ENCODE measurements at regions not wholly inside any gene's neighbourhood (a gene's known extent, or its start where the extent isn't known, plus 50 kb on each side); places are given as distances from the start of the nearest gene placed in this dataset.

- Histone ChIP-seq H3K4me3 (ENCODE audit: low read depth, low read length) (no peak overlapping the region), H3K27ac (no peak overlapping the region), H3K36me3 (replicated peaks) (no peaks in the 10 kb centered on the region), H3K27me3 (replicated peaks) (no peaks in the 10 kb centered on the region)
- TF ChIP-seq, protein P1, sequence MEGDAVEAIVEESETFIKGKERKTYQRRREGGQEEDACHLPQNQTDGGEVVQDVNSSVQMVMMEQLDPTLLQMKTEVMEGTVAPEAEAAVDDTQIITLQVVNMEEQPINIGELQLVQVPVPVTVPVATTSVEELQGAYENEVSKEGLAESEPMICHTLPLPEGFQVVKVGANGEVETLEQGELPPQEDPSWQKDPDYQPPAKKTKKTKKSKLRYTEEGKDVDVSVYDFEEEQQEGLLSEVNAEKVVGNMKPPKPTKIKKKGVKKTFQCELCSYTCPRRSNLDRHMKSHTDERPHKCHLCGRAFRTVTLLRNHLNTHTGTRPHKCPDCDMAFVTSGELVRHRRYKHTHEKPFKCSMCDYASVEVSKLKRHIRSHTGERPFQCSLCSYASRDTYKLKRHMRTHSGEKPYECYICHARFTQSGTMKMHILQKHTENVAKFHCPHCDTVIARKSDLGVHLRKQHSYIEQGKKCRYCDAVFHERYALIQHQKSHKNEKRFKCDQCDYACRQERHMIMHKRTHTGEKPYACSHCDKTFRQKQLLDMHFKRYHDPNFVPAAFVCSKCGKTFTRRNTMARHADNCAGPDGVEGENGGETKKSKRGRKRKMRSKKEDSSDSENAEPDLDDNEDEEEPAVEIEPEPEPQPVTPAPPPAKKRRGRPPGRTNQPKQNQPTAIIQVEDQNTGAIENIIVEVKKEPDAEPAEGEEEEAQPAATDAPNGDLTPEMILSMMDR (IDR thresholded peaks at IDR 0.05; ENCODE audit: low read depth, low read length, missing control alignments), result no peak
- in situ Hi-C loops (cut with HindIII; ENCODE audit: low pct_ligation_motif_present, low sequenced_read_pairs), result no loop called here
- DNase-seq, result no peak
These were observed 1123.5 kb upstream of the AUTS2 start for GRCh38 chr7:68474661-68475216.

DNA sequence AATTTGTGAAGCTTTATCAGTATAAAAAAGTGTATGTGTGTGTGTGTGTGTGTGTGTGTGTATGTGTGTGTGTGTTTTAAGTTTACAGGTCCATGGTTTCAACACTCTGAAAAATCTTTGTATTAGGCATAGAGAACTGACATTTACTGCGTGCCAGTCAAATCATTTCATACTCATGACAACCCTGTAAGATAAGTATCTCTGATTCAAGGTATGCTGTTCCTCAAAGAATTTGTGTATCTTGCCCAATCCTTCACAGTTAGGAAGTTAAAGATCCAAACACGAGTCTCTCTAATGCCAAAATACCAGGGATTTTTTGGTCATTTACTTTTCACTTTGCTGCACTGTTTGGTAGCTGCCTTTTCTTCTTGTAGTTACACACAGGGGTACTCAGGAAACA is 1121.3 kb upstream of the AUTS2 start:
- no peaks in the 10 kb centered on the region for H3K27me3 ChIP-seq (replicated peaks)
- TF ChIP-seq, protein P1 (IDR thresholded peaks at IDR 0.05; ENCODE audit: low read depth, low read length, missing control alignments), result no peak
- in situ Hi-C loops (cut with HindIII; ENCODE audit: low pct_ligation_motif_present, low sequenced_read_pairs), result no loop called here
- DNase-seq, result no peak
- no peak overlapping the region for H3K27ac ChIP-seq
- H3K36me3 ChIP-seq (replicated peaks), result no peaks in the 10 kb centered on the region
- H3K4me3 ChIP-seq (ENCODE audit: low read depth, low read length), result no peak overlapping the region

- H3K27me3 ChIP-seq (replicated peaks), result no peaks in the 10 kb centered on the region
- in situ Hi-C loops (cut with HindIII; ENCODE audit: low pct_ligation_motif_present, low sequenced_read_pairs), result no loop called here
- no peak for DNase-seq
- TF ChIP-seq, protein P1 (IDR thresholded peaks at IDR 0.05; ENCODE audit: low read depth, low read length, missing control alignments), result no peak
- H3K4me3 ChIP-seq (ENCODE audit: low read depth, low read length), result no peak overlapping the region
- H3K36me3 ChIP-seq (replicated peaks), result no peaks in the 10 kb centered on the region
- no peak overlapping the region for H3K27ac ChIP-seq
These were observed 1119.9 kb upstream of the AUTS2 start for GRCh38 chr7:68478326-68478725.

- in situ Hi-C loops (cut with HindIII; ENCODE audit: low pct_ligation_motif_present, low sequenced_read_pairs), result no loop called here
- H3K27me3 ChIP-seq (replicated peaks), result no peaks in the 10 kb centered on the region
- TF ChIP-seq, protein P1 (IDR thresholded peaks at IDR 0.05; ENCODE audit: low read depth, low read length, missing control alignments), result no peak
- no peak overlapping the region for H3K4me3 ChIP-seq (ENCODE audit: low read depth, low read length)
- no peak overlapping the region for H3K27ac ChIP-seq
- H3K36me3 ChIP-seq (replicated peaks), result no peaks in the 10 kb centered on the region
- DNase-seq, result no peak
These were observed 1115.5 kb upstream of the AUTS2 start for GRCh38 chr7:68482800-68483199.

- H3K4me3 ChIP-seq (ENCODE audit: low read depth, low read length), result no peak overlapping the region
- H3K36me3 ChIP-seq (replicated peaks), result no peaks in the 10 kb centered on the region
- H3K27ac ChIP-seq, result no peak overlapping the region
- TF ChIP-seq, protein P1 (IDR thresholded peaks at IDR 0.05; ENCODE audit: low read depth, low read length, missing control alignments), result no peak
- in situ Hi-C loops (cut with HindIII; ENCODE audit: low pct_ligation_motif_present, low sequenced_read_pairs), result no loop called here
- no peak for DNase-seq
- H3K27me3 ChIP-seq (replicated peaks), result no peaks in the 10 kb centered on the region
These were observed 1113.5 kb upstream of the AUTS2 start for GRCh38 chr7:68484731-68485130.

DNA sequence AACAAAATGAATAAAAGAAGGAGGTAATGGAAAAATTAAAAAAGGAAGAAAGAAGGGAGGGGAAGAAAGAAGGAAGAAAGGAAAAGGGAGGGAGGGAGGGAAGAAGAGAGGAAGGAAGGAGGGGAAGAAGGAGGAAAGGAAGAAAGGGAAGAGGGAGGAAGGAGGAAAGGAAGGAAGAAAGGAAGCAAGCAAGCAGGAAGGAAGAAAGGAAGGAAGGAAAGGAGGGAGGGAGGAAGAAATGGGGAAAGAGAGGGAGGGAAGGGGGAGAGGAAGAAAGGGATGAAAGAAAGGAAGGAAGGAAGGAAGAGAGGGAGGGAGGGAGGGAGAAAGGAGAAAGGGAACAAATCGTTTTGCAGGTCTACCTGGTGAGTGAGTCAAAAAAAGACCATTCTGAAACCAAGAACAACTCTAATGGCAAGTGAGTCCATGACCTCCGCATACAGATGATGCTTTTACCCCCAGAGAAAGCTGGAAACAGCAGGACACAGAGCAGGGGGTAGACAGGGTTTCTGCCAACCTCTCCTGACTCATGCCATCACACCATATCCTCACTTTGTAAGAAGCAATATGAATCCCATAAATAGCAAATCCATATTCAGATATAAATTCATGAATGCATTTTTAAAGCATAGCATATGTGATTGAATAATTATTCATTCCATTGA is 1112.9 kb upstream of the AUTS2 start:
- TF ChIP-seq, protein P1 (IDR thresholded peaks at IDR 0.05; ENCODE audit: low read depth, low read length, missing control alignments), result no peak
- no peaks in the 10 kb centered on the region for H3K36me3 ChIP-seq (replicated peaks)
- no peak for DNase-seq

More for the DNA sequence above, 1112.9 kb upstream of the AUTS2 start:
- in situ Hi-C loops (cut with HindIII; ENCODE audit: low pct_ligation_motif_present, low sequenced_read_pairs), result no loop called here
- no peak overlapping the region for H3K4me3 ChIP-seq (ENCODE audit: low read depth, low read length)
- H3K27me3 ChIP-seq (replicated peaks), result no peaks in the 10 kb centered on the region
- no peak overlapping the region for H3K27ac ChIP-seq
